NCI-H1417 (cell line): ENCODE measurements at regions not wholly inside any gene's neighbourhood (a gene's known extent, or its start where the extent isn't known, plus 50 kb on each side); places are given as distances from the start of the nearest gene placed in this dataset.
"Not testable (repeated sequence)": the region's sequence is repeated elsewhere in the genome, so short reads cannot be mapped to it uniquely, and the experiment has no call there.

Source experiments
- DNase-seq, 3 experiments: peaks; one replicate each; lab custom pipeline; 2025; lab: John Stamatoyannopoulos, UW

DNA sequence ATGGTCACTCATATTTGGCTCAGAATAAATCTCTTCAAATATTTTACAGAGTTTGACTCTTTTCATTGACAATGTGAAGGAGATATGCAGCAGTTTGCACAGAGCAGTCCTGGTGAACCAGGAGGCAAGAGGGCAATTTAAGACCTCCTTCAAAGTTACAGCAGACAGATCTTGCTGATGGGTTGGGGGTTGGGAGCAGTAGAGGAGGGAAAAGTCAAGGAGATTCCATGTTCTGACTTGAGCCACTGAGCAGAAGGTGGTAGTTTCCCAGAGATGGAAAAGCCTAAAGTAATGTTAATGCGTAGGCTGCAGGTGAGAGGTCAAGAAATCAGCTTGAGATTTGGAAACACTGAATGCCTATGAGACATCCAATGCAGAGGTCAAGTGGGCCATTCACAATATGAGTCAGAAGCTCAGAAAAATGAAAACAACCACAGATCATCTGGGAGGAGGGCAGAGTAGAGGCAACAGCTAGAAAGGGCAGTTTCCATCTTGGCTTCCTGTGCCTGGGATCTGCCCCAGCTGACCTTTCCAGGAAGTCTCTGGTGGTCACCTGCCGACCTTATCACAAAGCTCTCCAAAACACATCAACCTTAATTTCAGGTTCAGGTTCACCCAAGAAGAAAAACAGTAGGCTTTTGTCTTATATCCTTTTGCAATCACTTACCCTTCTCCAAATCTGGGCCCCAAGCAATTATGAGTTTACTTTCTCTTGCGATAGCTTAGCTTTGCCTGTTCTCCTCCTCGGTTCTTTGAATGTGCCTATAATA is 197.5 kb upstream of the ARL4C start:
- DNase-seq = no peak

DNA sequence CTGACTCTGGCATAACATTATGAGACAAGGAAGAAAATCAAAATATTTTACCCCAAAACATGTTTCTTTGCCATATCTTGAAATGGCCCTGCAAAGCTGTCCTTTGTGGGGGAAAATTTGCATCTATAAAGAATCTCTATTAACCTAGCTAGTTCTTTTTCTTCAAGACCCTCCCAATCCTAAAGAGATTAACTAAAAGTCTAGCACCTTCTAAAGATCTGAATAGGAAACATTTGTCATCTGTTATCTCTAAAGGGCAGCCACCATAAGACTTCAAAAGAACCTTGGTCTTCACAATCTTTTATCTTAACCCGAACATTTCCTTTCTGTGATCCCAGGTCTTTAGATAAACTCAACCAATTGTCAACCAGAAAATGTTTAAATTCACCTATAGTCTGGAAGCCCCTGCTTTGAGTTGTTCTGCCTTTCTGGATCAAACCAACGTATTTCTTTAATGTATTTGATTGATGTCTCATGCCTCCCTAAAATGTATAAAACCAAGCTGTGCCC is 196.9 kb upstream of the ARL4C start:
- not testable (repeated sequence) for DNase-seq

DNA sequence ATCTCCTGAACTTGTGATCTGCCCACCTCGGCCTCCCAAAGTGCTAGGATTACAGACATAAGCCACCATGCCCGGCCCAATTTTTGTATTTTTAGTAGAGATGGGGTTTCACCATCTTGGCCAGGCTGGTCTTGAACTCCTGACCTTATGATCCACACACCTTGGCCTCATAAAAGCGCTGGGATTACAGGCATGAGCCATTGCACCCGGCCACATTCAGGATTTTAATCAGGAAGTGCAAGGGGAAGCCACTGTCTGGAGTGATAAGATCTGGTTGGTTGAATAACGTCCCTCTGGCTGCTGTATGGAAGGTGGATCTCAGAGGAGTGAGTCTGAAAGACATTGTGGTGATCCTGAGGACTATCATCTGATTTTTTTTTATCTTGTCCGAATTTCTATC is 196.3 kb upstream of the ARL4C start:
- not testable (repeated sequence) for DNase-seq

DNA sequence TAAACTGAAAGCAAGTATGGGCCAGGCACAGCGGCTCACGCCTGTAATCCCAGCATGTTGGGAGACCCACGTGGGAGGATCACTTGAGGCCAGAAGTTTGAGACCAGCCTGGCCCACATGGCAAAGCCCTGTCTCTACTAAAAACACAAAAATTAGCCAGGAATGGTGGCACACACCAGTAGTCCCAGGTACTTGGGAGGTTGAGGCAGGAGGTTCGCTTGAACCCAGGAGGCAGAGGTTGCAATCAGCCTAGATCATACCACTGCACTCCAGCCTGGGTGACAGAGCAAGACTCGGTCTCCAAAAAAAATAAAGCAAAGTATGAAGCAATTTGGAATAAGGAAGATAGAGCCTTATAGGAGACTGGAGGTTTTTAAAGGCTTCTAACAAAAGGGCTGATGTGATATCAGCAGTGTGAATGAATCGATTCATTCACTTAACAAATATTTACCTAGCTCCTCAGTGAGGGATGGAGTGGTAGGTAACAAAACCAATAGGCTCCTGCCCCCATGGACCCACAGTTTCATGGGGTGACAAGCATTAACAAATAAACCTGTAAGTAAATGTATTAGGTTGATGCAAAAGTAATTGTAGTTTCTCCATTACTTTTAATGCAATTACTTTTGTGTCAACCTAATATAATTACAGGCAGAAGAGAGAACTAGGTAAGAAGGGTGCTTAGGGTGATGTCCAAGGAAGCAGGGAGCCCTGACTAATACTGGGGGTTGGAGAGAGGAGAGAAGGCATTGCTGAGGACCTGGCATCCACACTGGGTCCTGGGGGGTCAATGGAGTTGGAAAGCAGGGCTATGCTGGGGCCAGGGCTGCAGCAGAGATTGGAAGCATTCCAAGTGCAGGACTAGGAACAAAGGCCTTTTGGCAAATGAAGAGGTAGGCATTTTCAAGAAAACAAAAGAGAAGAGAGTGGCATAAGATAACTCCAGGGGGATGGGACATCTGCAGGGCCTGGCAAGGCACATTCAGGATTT is 195.4 kb upstream of the ARL4C start:
- peak in 2 of 3 experiments; percentile 71 to 94 for DNase-seq

DNA sequence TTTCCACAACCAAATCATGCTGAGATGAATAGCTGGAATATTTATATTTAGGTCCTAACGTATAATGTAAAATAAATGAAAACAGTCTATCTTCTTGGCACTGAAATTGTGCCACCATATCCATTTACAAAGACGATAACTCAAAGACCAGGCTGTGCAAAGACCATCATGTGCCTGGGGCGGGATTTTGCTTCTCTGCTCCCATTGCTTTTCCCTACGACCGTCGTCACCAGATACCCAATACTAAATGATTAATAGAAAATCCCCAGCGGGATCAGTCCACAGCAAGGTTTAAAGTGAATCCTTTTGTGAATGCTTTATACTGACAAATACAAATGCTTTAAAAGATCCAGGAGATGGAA is 194.3 kb upstream of the ARL4C start:
- peak in 1 of 3 experiments; percentile 93 for DNase-seq

DNA sequence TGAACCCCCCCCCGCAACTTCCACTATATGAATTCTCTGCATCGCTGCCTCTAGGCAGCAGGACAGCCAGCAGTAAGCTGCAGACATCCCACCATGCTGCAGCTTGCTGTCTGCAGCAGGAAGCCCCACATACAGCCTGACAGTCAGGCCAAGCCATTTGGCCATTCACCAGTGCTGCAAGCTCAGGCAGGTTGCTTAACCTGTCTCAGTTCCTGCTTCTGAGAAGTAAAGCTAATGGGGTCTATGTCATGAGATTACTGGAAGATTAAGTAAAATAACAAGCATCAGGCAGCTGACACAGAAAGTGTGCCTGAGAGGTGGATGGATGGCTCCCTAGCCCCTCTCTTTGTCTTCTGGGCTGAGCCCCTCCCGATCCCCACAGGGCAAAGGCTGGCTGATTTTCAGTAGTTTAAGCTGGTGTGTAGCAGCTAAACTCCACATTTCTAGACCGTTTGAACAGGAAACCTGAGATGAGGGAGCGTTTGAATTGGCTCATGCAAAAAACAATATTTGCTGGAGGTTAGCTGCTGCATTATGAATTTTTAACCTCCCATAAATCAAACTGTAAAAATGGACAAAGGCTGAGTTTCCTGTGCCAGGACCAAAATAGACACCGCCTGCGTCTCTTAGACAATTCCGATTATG is 193.8 kb upstream of the ARL4C start:
- DNase-seq = peak; percentile 42 to 99 (median 93)

DNA sequence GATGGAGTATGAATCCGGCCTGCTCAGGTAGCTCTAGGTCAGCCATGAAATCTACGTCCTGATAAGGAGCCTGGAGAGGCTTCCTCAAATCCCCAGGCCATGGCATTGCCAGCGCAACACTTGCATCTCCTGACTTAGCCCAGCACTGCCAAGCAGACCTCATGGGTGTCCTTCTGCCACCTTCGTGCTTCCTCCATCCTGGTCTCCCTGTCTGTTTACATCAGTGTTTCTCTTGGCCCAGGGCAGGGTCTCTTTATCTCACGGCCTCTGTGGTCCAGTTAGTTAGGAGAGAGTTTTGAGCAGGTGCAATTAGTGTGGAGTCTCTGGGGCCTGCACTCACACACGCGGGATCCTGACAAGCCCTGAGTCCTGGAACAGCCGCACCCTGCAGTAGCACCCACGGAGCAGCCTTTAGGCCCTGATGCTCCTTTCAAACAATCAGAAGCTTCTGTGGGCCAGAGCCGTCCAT is 193.1 kb upstream of the ARL4C start:
- no peak for DNase-seq

DNA sequence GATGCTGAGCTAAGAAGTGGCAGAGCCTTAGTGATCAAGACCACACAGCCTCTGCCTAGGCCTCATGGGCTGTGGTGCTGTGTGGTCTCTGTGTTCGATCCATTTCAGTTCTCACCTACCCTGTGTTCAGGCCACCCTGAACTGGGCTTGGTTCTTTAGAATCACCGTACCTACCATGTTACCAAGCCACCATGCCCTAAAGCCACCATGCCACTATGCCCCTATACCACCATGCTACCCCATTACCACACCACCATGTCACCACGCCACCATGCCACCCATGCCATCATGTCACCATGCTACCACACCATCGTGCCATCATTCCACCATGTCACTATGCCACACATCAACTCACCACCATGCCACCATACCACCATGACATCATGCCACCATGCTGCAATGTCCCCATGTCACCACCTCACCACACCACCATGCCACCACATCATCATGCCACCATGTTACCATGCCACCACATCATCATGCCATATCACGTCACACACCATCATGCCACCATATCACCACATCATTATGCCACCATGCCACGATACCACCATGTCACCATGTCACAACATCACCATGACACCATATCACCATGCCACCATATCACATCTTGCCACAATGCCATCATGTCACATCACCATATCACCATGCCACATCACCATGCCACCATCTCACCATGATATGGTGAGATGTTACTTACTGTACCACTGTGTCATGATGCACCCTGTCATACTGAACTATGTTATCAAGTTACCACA is 191.0 kb upstream of the ARL4C start:
- no peak for DNase-seq

DNA sequence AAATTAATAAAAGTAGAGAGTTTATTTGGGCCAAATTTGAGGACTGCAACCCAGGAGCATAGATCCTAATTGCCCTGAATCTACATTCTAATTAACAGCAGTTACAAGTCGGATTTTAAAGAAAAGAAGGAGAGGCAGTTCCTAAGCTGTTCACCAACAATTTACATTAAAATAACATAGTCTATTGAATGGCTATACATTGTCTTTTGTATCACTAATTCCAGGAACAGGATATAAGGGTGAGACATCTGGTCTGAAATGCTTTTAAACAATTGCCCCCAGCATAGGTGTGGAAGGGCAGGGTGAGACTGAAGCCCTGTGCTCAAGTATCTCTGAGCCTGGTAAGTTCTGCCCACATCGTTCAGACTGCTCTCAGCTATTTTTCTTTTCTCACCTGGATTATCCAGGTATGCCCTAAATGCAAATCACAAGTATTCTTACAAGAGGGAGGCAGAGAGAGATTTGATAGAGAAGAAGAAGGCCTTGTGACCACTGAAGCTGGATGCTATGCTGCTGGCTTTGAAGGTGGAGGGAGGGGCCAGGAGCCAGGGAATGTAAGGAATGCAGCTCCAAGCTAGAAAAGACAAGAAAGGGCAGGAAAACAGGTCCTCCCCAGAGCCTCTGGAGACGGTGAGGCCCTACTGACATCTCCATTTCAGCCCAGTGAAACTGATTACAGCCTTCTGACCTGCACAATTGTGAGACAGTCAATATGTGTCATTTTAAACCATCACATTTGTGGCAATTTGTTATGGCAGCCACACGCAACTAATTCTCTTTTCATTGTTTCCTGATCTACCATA is 189.4 kb upstream of the ARL4C start:
- no peak for DNase-seq

DNA sequence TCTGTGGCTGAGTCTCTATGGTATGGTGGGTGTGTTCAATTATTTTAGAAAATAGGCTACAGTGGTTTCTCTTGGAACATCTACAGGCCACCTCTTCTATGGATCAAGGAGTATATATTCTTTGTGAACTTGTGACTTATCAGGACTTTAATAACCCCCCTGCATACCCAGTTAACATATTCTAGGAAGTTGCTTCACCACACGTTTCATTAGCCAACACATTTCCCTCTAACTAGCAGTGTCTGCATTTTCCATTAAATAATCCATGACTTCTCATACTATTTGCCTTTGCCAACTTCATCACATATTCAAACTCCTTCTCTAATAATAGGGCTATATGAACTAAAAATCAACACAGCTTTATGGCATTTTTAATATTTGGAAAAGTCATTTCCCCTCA is 187.6 kb upstream of the ARL4C start:
- DNase-seq = no peak

DNA sequence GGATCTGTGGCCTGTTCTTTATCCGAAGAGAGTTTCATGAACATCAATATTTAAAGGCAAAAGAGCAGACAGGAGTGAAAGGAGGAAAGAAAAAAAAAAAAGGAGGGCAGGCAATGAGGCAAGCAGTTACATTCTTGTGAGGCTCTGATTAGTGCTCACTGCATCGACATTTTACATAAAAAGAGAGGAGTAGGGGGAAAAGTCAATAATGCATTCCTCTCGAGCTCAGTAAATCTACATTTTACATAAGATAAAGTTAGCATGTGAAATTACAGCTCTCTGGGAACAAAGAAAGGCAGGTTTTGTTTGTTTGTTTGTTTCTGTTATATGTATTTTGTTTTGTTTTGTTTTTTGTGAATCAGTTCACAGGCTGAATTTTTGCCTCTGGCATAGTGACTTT is 187.1 kb upstream of the ARL4C start:
- DNase-seq = no peak

DNA sequence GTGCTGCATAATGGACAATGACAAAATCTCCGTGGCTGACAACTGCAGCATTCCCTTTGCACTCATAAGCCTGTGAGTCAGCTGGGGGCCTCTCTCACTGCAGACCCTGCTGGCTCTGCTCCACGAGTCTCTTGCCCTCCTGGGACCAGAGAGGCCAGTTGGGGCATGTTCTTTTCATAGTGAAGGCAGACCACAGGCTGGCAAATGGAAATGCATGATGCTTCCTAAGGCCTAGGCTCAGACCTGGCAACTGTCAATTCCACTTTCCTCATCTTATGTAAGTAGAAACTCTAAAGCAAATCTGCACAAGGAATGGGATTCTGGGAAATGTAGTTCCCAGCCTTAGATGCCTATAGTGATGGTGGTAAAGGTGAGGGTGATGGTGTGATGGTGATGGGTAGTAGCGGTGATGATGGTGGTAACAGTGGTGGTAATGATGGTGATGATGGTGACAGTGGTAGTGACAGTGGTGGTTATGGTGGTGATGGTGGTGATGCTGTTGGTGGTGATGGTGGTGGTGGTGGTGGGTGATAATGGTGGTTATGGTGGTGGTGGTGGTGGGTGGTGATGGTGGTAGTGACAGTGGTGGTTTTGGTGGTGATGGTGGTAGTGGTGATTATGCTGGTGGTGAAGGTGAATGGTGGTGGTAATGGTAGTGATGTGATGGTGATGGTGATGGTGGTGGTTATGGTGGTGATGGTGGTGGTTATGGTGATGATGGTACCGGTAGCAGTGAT is 185.8 kb upstream of the ARL4C start:
- peak in 2 of 3 experiments; percentile 21 to 39 for DNase-seq

DNA sequence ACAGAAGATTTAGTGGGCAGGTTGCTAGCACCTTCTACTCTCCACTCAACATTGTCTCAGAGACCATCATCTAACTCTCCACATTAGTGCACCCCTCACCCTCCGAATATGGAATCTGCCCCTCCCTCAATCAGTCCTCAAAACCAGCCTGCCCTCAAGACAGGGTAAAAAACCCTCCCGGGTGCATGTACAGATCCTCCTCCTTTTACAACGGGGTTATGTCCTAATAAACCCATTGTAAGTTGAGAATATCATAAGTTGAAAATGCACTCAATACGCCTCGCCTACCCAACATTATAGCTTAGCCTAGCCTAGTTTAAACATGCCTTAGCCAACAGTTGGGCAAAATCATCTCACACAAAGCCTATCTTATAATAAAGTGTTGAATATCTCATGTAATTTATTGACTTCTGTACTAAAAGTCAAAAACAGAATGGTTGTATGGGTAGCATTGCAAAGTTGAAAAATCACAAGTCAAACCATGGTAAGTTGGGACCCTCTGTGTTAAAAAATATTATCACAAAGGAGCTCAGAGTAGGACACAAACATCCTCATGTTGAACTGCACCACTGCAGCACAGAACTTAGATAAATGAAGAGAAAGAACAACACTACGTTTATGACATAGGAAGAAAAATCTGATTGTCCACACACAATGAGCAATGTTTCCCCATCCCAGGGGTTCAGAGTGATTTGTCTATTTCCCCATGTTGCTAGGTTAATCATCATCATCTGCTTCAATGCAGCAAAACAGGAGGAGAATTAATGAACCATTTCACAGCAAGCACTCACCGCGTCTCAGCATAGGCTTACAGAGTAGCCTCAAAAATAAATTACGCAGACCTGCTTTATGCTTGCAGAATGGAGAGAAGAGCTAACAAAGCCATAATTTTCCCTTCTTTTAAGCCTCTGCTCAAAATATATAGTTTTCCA is 184.1 kb upstream of the ARL4C start:
- DNase-seq = peak in 1 of 3 experiments; percentile 10

DNA sequence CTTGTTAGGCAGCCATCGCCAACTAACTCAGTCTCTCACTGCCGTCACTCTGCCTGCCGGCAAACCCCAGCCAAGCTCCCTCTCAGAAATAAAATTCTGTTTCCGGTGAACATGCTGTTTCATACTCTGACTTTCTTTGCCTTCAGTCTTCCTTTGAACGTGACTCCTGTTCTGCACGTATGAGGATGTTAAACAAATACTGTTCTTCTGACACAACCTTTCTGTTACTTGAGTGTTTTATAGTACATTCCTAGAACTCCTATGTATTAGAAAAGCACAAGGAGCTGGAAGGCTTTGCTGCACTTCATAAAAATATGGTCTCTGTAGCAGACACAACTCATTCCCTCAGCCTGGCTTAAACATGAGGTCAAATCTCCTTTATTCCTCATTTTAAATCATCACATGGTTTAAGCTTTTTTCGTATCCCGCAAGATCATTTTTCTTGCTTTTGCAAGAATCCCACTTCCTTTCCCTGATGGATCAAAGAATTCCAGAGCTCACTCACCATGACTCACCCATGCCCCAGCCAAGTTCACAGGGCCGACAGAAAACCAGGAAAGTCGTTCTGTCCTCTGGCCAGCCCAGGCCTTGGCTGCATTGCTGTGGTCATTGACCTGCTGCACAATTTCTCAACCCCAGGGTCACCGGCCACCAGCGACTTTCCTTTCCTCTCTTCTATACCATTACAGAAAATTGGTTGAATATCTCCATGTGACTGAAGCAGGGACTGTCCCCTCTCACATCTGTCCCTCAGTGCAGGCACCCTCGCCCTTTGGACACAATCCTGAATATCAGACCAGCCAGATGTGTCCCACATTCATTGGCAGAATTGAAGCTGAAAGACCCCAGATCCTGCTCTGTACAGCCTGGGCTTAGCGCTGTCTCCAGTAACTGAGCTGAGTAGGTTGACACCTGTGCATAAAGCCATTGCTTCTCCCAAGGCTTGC is 183.1 kb upstream of the ARL4C start:
- no peak for DNase-seq

DNA sequence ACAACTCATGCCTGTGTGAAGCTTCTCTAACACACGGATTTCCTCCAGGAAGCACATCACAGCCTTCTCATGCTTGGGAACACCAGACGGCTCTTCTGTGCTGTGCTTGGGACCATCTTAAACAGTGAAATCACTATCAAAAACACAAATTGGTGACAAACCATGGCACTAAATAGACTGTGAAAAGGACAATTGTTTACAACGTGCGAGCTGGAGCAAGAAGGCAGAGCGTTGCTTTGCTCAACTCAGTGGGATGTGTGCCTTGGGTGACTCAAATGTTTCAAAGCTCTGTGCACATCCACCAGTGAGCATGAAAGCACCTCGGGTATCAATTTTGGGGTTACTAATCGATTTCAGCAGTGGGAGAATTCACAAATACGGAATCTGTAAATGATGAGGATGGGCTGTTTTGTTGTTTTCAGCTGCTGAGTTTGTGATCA is 182.4 kb upstream of the ARL4C start:
- DNase-seq = no peak

DNA sequence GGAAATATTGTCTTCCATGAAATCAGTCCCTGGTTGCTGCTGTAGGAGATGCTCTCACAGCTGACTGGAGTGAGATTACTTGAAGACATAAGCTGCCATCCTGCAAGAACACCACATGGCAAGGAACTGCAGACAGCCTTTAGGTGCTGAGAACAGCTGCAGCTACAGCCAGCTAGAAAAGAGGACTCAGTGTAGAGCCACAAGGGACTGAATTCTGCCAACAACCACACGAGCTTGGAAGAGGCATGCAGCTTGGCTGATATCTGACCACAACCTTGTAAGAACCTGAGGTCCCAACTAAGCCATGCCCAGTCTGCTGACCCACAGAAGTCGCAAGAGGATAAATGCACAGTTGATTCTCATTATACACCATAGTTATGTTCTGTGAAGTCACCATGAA is 181.8 kb upstream of the ARL4C start:
- DNase-seq = no peak

DNA sequence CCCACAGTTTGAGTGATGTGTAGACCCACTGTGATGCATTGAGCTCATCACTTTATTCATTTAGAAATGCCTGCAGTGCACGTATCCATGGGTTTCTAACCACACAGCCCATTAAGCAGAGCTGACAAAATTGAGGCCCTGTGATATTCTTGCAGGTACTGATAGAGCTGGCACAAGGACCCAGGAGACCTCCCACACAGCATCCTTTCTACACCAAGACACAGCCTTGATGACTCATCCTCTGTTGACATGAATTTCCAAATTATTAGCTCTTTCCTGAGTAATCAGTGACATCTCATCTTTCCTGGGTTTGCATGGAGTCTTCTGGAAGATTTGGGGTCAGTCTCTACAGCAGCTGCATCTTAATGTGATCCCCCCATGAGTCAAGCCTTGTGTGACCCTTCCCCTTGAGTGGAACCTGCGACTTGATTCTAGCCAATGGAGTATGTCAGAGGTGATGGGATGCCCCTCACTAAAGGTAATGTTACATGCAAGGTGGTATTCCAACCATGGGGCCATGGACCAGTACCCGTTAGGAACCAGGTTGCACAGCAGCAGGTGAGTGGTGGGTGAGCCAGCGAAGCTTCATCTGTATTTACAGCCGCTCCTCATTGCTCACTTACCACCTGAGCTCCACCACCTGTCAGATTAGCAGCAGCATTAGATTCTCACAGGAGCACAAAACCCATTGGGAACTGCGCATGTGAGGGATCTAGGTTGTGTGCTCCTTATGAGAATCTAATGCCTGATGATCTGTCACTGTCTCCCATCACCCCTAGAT is 181.1 kb upstream of the ARL4C start:
- peak in 1 of 3 experiments; percentile 31 for DNase-seq
